Activated T-helper 1 cell treated with Interleukin-2 at 50 U/mL for 16 hours (primary cell): ENCODE measurements at regions not wholly inside any gene's neighbourhood (a gene's known extent, or its start where the extent isn't known, plus 50 kb on each side); places are given as distances from the start of the nearest gene placed in this dataset.
"Not testable (repeated sequence)": the region's sequence is repeated elsewhere in the genome, so short reads cannot be mapped to it uniquely, and the experiment has no call there.

Experiments
- DNase-seq: peaks from one replicate; pipeline ENCODE4 v3.0.0-alpha.2; 2020; ENCODE audit warnings: low read depth

- no peak for DNase-seq
These were observed 339.1 kb downstream of the PTPRC start for GRCh38 chr1:198977909-198978308.

DNA sequence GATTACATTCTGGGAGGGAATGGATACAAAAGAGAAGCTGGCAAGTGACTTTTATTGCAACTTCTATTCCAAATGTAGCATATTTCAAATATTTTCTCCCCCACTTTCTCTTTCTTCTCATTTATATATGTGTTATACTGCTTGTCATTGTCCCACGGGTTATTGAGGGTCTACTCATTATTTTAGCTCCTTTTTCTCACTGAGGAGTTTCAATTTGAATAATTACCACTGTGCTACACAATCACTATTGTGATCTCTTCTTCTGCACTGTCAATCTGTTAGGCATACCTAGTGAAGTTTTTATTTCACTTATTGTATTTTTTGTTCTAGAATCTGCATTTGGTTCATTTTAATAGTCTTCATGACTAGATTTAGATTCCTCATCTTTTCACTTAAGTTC lies 339.7 kb downstream of the PTPRC start:
- no peak for DNase-seq

GRCh38 chr1:198986036-198986435 lies 347.2 kb downstream of the PTPRC start:
- no peak for DNase-seq

DNA sequence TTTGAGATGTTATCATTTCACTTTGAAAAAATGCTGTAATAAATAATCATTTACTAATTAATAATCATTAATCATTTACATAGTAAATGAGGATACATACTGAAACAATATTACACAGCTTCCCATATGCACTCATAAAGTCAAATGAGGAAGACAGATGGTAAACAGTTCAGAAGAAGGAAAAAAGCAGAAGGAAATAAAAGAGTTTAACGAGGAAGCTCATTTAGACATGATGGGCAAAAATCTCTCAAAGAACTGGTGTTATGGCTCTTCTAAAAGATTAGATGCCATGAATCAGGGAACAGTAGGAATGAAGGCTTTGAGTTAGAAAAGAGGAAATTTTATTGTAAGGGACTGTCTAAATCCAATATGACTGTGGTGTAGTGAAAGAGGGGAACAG lies 347.6 kb downstream of the PTPRC start:
- no peak for DNase-seq

DNA sequence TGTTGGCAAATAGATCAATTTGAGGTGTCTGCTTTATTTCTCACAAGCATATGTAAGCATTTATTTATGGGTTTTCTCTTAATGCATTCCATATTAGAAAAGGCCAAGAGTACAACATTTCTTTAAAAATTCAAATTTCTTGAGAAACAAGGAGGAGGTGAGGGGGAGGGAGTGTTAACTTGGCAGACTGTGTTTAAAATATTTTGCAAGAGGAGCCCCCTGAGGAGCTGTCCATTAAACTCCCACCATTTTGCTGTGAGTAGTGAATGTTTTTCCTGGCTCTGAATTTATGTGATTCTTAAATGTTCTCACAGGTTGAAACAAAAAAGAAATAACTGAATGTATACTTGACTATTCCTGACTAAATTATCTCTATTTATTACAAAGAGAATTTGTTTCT lies 363.8 kb downstream of the PTPRC start:
- no peak for DNase-seq

DNA sequence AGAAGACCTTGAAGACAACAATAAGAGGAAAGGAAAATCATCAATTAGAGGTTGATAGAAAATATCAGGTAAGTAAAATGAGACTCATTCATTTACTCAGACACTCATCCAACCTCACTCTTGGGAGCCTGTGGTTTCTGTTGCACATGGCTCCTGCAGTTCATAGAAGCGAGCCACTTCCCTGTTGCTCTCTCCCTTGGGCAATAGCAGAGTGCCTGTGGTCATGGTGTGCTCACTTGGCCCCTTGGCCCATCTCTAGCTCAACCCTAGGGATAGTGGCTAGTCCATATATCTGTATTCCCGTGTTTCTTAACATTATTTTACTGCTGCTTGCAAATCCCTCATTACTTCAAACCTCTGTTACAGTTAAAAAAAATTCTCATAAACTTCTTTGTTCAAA lies 368.6 kb downstream of the PTPRC start:
- DNase-seq, result no peak

DNA sequence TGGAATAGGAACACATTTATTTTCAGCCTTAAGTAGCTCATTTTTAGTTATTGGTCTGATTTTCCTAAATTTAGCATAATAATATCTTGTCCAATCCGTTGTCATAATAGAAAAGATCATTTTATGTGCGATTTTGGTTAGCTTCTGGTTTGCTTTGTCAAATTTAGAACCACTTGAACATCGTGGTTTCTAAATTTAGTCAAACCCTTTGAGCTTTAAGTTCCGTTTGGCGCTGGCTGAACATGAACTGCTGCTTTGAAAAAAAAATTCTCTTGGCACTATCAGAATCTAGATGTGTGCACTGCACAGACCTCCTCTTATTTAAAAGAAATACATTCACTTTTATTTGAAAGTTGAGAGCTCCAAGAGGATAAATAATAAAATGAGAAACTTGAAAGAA lies 370.6 kb downstream of the PTPRC start:
- no peak for DNase-seq

- no peak for DNase-seq
These were observed 371.7 kb downstream of the PTPRC start for GRCh38 chr1:199010492-199010891.

GRCh38 chr1:199010933-199011332 lies 372.1 kb downstream of the PTPRC start:
- no peak for DNase-seq

- no peak for DNase-seq
These were observed 377.0 kb downstream of the PTPRC start for GRCh38 chr1:199015799-199016198.

DNA sequence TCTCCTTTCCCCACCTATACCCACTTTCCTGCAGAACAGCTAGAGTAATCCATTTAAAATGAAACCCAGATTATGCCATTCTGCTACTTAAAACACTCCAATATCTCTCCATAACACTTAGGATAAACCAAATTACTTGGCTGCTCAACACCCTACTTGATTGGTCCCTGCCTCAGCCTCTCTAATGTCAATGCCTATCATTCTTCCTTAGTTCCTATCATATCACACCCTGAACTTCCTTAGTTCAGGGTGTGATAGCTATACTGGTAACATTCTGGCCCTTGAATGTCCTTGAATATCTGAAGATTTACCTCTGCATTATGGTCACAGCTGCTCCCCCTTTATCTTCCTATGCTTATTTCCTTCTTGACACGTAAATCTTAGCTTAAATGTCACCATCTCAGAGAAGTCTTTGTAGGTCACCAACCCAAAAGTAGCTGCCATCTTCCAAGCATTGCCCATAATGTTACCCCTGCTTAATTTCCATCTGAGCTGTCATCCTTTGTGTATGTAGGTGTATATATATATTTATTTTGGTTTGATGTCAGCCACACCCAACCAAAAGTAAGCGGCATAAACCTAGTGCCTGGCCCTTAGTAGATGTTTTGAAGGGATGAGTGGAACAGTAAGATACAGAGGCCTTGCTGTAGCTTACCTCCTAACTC lies 379.8 kb downstream of the PTPRC start:
- DNase-seq, result no peak

GRCh38 chr1:199020051-199020450 lies 381.2 kb downstream of the PTPRC start:
- no peak for DNase-seq

- DNase-seq, result no peak
These were observed 382.1 kb downstream of the PTPRC start for GRCh38 chr1:199020904-199021303.

GRCh38 chr1:199029401-199029800 lies 390.6 kb downstream of the PTPRC start:
- no peak for DNase-seq

GRCh38 chr1:199029855-199030254 lies 391.0 kb downstream of the PTPRC start:
- no peak for DNase-seq

DNA sequence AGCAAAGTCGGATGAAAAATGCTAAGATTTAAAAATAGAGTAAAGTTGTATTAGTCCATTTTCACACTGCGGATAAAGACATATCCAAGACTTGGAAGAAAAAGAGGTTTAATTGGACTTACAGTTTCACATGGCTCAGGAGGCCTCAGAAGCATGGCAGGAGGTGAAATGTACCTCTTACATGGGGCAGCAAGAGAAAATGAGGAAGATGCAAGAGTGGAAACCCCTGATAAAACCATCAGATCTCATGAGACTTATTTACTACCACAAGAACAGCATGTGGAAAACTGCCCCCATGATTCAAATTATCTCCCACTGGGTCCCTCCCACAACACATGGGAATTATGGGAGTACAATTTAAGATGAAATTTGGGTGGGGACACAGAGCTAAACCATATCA lies 391.7 kb downstream of the PTPRC start:
- not testable (repeated sequence) for DNase-seq

DNA sequence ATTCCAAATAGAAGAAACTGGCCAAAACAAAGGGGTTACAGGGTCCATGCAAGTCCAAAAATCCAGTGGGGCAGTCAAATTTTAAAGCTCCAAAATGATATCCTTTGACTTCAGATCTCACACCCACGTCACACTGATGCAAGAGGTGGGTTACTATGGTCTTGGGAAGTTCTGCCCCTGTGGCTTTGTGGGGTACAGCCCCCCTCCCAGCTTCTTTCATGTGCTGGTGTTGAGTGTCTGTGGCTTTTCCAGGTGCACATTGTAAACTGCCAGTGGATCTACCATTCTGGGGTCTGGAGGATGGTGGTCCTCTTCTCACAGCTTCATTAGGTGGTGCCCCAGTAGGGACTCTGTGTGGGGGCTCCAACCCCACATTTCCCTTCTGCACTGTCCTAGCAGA lies 392.3 kb downstream of the PTPRC start:
- DNase-seq, result not testable (repeated sequence)

GRCh38 chr1:199032479-199032878 lies 393.6 kb downstream of the PTPRC start:
- not testable (repeated sequence) for DNase-seq

GRCh38 chr1:199033661-199034060 lies 394.8 kb downstream of the PTPRC start:
- DNase-seq, result no peak

GRCh38 chr1:199038156-199038555 lies 399.3 kb downstream of the PTPRC start:
- no peak for DNase-seq

DNA sequence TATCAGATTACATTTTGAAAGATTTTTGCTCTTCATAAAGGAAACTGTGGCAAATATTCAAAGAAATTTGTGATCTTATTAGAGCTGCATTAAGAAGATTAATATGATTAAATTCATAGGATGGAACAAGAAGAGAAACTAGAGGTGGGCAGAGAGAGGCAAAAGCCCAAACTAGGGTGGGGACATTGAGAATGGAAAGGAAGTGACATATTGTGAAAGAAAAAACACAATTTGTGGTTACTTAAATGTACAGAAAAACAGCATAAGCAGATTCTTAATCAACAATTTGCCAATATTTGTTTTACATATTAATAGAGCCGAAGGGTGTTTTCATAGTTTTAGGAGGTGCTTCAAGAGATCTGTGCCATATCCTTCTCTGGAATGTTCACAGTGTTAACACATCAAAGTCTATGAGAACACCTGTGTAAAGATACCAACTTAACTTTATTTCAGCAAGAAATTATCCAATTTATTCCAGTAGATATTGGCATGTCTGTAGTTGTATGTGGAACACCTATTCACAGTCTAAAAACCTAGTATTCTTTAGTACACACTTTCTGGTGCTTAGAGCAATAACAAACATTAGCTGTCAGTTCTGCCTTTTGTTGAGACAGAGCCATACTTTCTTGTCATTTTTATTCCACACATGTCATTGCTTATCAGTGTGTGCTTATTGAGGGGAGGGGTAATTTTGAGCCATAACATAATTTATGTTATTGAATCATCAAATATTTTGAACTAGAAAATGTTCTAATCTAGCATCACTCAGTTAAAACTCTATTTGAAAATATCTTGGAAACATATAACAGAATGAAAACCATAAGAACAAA lies 401.5 kb downstream of the PTPRC start:
- DNase-seq, result no peak

DNA sequence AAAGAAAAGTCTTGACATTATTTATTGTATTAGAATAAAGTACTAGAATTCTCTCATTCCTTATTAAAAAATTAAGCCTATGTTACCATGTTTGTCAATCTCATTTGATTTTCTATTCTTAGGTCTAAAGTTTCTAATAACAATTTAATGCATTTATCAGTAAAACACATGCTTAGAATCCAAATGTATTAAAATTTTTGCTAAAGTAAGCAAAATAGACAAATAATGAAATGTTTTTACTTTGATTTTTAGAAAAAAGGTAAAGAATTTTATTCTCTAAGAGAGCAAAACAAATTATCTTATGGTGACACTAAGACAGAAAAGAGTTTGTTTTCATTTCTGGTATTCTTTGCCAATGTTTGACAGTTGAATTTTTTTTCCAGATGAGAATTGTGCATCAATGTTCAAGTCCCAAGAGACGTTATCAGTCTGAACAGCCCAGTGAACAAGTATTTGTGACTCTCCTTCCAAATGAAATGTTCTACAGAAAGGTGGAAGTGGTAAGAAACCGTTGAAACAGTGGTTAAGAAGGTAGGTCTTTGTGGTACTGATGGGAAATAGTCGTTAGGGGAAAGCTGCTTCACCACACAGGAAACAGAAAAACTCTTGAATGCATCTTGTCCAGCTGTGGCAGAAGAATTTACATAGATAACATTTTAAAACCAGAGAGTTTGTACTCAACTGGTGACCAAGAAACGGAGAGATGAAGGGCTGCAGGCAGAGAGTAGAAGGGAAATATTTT lies 402.5 kb downstream of the PTPRC start:
- DNase-seq, result no peak

GRCh38 chr1:199042193-199042592 lies 403.4 kb downstream of the PTPRC start:
- DNase-seq, result no peak
